Fibroblast of lung (primary cell): ENCODE measurements at regions not wholly inside any gene's neighbourhood (a gene's known extent, or its start where the extent isn't known, plus 50 kb on each side); places are given as distances from the start of the nearest gene placed in this dataset.

Experiments
- DNase-seq, 2 donors: peaks; one replicate each; pipeline versions ENCODE4 v3.0.0 to v3.0.0-alpha.2; 2010; ENCODE audit warnings: low read depth in 2 of 2
- H2AFZ ChIP-seq: 2 replicates; pipeline ENCODE4 v1.5.1; 2012; ENCODE audit warnings: low read length, control low read depth, inconsistent platforms
- H3K27ac ChIP-seq: 2 replicates; pipeline ENCODE4 v1.5.1; 2011; ENCODE audit warnings: low read length, control low read depth; ENCODE audit not compliant: insufficient read depth
- H3K27me3 ChIP-seq: 2 replicates; pipeline ENCODE4 v1.5.1; 2011; ENCODE audit warnings: mild to moderate bottlenecking, low read length; ENCODE audit not compliant: control insufficient read depth, insufficient read depth
- H3K36me3 ChIP-seq: 2 replicates; pipeline ENCODE4 v1.5.1; 2011; ENCODE audit warnings: low read length; ENCODE audit not compliant: control insufficient read depth, insufficient read depth
- H3K4me1 ChIP-seq: 2 replicates; pipeline ENCODE4 v1.5.1; 2011; ENCODE audit warnings: low read length; ENCODE audit not compliant: control insufficient read depth, insufficient read depth; ENCODE audit errors: extremely low read depth
- H3K4me2 ChIP-seq: 2 replicates; pipeline ENCODE4 v1.5.1; 2011; ENCODE audit warnings: low read length, control low read depth; ENCODE audit not compliant: insufficient read depth; ENCODE audit errors: extremely low read depth
- H3K4me3 ChIP-seq, 4 experiments: fragments of 200-600 bp in 1 of 4; sonication (generic) in 1 of 4; replicated peaks in 1 of 4; 2 replicates each; pipeline ENCODE4 v1.5.1; 2011 to 2016; ENCODE audit warnings: low read length in 4 of 4, low read depth in 3 of 4, mild to moderate bottlenecking in 3 of 4, control low read depth in 2 of 4, inconsistent platforms in 1 of 4, mixed read lengths in 1 of 4; ENCODE audit not compliant: insufficient read depth in 1 of 4; ENCODE audit errors: control extremely low read depth in 1 of 4
- H3K79me2 ChIP-seq: 2 replicates; pipeline ENCODE4 v1.5.1; 2012; ENCODE audit warnings: mild to moderate bottlenecking, low read length, inconsistent platforms; ENCODE audit not compliant: control insufficient read depth, insufficient read depth
- H3K9ac ChIP-seq: 2 replicates; pipeline ENCODE4 v1.5.1; 2011; ENCODE audit warnings: mild to moderate bottlenecking, low read length, control low read depth; ENCODE audit not compliant: insufficient read depth
- H3K9me3 ChIP-seq: 2 replicates; pipeline ENCODE4 v1.5.1; 2012; ENCODE audit warnings: low read depth, low read length; ENCODE audit not compliant: control insufficient read depth, insufficient read depth
- H4K20me1 ChIP-seq: 2 replicates; pipeline ENCODE4 v1.5.1; 2011; ENCODE audit warnings: low read length; ENCODE audit not compliant: control insufficient read depth, insufficient read depth; ENCODE audit errors: extremely low read depth
- EZH2 ChIP-seq: IDR thresholded peaks from 2 replicates; pipeline ENCODE4 v1.5.1; 2012; ENCODE audit warnings: low read length, control low read depth, mild to moderate bottlenecking; ENCODE audit errors: missing control alignments
- TF ChIP-seq, protein P1 (sequence below), 2 donors: IDR thresholded peaks in 1 of 2; conservative IDR thresholded peaks in 1 of 2; 1 replicate in 1 of 2; 2 replicates in 1 of 2; pipeline ENCODE4 v1.5.1; 2011 to 2012; ENCODE audit warnings: low read length in 2 of 2, control low read depth in 1 of 2, inconsistent platforms in 1 of 2, low read depth in 1 of 2, mild to moderate bottlenecking in 1 of 2

GRCh38 chr20:57007171-57007540 is 259.3 kb downstream of the BMP7 start:
- H2AFZ ChIP-seq, result no peak overlapping the region
- H3K27me3 ChIP-seq, result no peaks in the 10 kb centered on the region
- DNase-seq, result no peak
- H3K79me2 ChIP-seq, result no peaks in the 10 kb centered on the region
- TF ChIP-seq, protein P1, sequence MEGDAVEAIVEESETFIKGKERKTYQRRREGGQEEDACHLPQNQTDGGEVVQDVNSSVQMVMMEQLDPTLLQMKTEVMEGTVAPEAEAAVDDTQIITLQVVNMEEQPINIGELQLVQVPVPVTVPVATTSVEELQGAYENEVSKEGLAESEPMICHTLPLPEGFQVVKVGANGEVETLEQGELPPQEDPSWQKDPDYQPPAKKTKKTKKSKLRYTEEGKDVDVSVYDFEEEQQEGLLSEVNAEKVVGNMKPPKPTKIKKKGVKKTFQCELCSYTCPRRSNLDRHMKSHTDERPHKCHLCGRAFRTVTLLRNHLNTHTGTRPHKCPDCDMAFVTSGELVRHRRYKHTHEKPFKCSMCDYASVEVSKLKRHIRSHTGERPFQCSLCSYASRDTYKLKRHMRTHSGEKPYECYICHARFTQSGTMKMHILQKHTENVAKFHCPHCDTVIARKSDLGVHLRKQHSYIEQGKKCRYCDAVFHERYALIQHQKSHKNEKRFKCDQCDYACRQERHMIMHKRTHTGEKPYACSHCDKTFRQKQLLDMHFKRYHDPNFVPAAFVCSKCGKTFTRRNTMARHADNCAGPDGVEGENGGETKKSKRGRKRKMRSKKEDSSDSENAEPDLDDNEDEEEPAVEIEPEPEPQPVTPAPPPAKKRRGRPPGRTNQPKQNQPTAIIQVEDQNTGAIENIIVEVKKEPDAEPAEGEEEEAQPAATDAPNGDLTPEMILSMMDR (conservative IDR thresholded peaks at IDR 0.05 in 1 of 2, IDR thresholded peaks at IDR 0.05 in 1 of 2; ENCODE audit: low read depth in 1 of 2, low read length in 2 of 2), result no peak
- TF ChIP-seq EZH2, result no peak
- H4K20me1 ChIP-seq, result no peaks in the 10 kb centered on the region
- no peak overlapping the region for H3K9ac ChIP-seq
- no peaks in the 10 kb centered on the region for H3K36me3 ChIP-seq
- no peak overlapping the region for H3K4me3 ChIP-seq
- H3K4me1 ChIP-seq, result no peaks in the 10 kb centered on the region
- H3K4me2 ChIP-seq, result no peak overlapping the region
- no peaks in the 10 kb centered on the region for H3K9me3 ChIP-seq
- no peak overlapping the region for H3K27ac ChIP-seq

DNA sequence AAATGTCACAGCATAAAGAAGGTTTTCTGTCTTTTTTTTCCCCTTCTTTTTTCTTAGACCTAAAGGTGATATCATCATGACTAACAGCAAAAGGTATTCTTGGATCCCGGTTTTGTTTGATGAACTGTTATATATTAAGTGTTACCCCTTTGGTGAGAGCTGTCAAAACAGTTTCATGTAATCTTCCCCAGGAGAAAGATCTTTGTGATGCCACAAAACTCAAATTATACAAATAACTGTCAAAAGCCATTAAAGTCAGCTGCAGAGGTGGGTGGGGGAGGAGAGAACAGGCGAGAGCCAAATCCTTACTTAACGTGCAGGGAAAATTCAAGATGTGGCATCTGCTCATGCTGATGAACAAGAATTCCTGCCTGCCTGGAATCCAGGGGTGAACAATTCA is 258.2 kb downstream of the BMP7 start:
- Histone ChIP-seq H3K4me2 (no peak overlapping the region), H3K36me3 (no peaks in the 10 kb centered on the region), H3K9ac (no peak overlapping the region)

DNA sequence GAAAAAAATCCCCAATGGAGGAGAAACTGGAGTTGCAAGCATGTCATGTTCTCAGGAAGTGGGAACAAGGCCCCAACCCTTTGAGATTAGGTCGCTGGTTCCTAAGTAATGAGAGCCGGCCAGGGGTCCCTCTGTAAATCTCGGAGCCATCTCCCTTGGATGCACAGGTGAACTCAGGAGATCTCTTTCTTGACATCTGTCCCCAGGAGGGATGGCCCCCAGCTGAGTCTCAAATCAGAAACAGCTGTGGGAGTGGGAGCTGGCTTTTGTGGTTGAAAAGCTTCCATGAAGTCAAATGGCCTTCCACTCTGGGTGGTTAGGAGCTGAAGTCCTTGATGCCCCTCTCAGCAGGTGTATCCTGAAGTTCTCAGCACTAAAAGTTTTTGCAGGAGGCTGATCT is 257.1 kb downstream of the BMP7 start:
- Histone ChIP-seq H4K20me1 (no peaks in the 10 kb centered on the region), H3K27ac (no peak overlapping the region), H3K36me3 (no peaks in the 10 kb centered on the region), H2AFZ (no peak overlapping the region), H3K79me2 (no peaks in the 10 kb centered on the region), H3K27me3 (no peaks in the 10 kb centered on the region), H3K9me3 (no peaks in the 10 kb centered on the region), H3K9ac (no peak overlapping the region), H3K4me2 (no peak overlapping the region), H3K4me1 (no peaks in the 10 kb centered on the region), H3K4me3 (no peak overlapping the region)
- DNase-seq, result no peak
- no peak for TF ChIP-seq EZH2
- TF ChIP-seq, protein P1 (conservative IDR thresholded peaks at IDR 0.05 in 1 of 2, IDR thresholded peaks at IDR 0.05 in 1 of 2; ENCODE audit: low read depth in 1 of 2, low read length in 2 of 2), result no peak

More for the DNA sequence above, 258.2 kb downstream of the BMP7 start:
- peak in 1 of 2 donors; percentile 49 for DNase-seq
- Histone ChIP-seq H2AFZ (no peak overlapping the region), H3K27ac (no peak overlapping the region), H3K79me2 (no peaks in the 10 kb centered on the region), H3K27me3 (no peaks in the 10 kb centered on the region), H3K4me3 (no peak overlapping the region), H3K4me1 (no peaks in the 10 kb centered on the region), H3K9me3 (no peaks in the 10 kb centered on the region), H4K20me1 (no peaks in the 10 kb centered on the region)
- no peak for TF ChIP-seq EZH2
- TF ChIP-seq, protein P1 (conservative IDR thresholded peaks at IDR 0.05 in 1 of 2, IDR thresholded peaks at IDR 0.05 in 1 of 2; ENCODE audit: low read depth in 1 of 2, low read length in 2 of 2), result no peak
